BLaER1 (cell line): ENCODE measurements at regions not wholly inside any gene's neighbourhood (a gene's known extent, or its start where the extent isn't known, plus 50 kb on each side); places are given as distances from the start of the nearest gene placed in this dataset.

ENCODE experiments used
- H3K27ac ChIP-seq: shearing (Covaris generic); formaldehyde crosslinking; 2 replicates; pipeline ENCODE4 v1.8.1; 2022
- H3K27me3 ChIP-seq: shearing (Covaris generic); formaldehyde crosslinking; 2 replicates; pipeline ENCODE4 v1.8.1; 2022
- H3K36me3 ChIP-seq: shearing (Covaris generic); formaldehyde crosslinking; 2 replicates; pipeline ENCODE4 v1.8.1; 2022
- H3K4me1 ChIP-seq: shearing (Covaris generic); formaldehyde crosslinking; 2 replicates; pipeline ENCODE4 v1.8.1; 2022
- H3K4me2 ChIP-seq: shearing (Covaris generic); formaldehyde crosslinking; 2 replicates; pipeline ENCODE4 v1.8.1; 2022
- H3K4me3 ChIP-seq: shearing (Covaris generic); formaldehyde crosslinking; 2 replicates; pipeline ENCODE4 v1.8.1; 2022
- H3K9ac ChIP-seq: shearing (Covaris generic); formaldehyde crosslinking; 2 replicates; pipeline ENCODE4 v1.8.1; 2022
- H3K9me3 ChIP-seq: shearing (Covaris generic); formaldehyde crosslinking; 2 replicates; pipeline ENCODE4 v1.8.1; 2022
- H4K20me1 ChIP-seq: shearing (Covaris generic); formaldehyde crosslinking; 2 replicates; pipeline ENCODE4 v1.8.1; 2022
- Cebpa-rat ChIP-seq: shearing (Covaris generic); IDR thresholded peaks from 2 replicates; pipeline ENCODE4 v1.8.1; 2022

- Histone ChIP-seq H3K9ac (no peak overlapping the region), H3K9me3 (no peaks in the 10 kb centered on the region), H3K4me3 (no peak overlapping the region), H3K27me3 (no peaks in the 10 kb centered on the region), H3K4me2 (no peak overlapping the region), H4K20me1 (no peaks in the 10 kb centered on the region; the same call in 1 of the 2 replicates), H3K4me1 (no peaks in the 10 kb centered on the region), H3K27ac (no peak overlapping the region), H3K36me3 (no peaks in the 10 kb centered on the region)
- TF ChIP-seq Cebpa-rat: no peak
Measured at GRCh38 chr4:111937368-111937767, 207.9 kb upstream of the FAM241A start.

DNA sequence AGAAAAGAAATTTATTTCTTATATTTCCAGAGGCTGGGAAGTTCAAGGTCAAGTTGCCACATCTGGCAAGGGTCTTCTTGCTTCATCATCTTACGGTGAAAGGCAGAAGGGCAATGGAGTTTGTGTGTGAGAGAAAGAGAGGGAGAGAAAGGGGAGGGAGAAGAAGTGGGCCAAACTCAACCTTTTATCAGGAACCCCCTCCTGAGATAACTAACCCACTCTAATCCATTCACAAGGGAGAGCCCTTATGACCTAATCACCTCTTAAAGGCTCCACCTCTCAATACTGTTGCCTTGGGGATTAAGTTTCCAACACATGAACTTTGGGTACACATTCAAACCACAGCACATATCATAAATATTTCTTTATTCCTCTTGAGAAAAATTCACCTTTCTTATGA, 203.3 kb upstream of the FAM241A start:
- Histone ChIP-seq H3K27me3 (no peaks in the 10 kb centered on the region), H3K27ac (no peak overlapping the region), H4K20me1 (peaks cover 8% of the 10 kb centered on the region; the same call in 1 of the 2 replicates), H3K4me1 (no peaks in the 10 kb centered on the region), H3K9me3 (no peaks in the 10 kb centered on the region), H3K36me3 (no peaks in the 10 kb centered on the region), H3K9ac (no peak overlapping the region), H3K4me3 (no peak overlapping the region), H3K4me2 (no peak overlapping the region)
- TF ChIP-seq Cebpa-rat: no peak

DNA sequence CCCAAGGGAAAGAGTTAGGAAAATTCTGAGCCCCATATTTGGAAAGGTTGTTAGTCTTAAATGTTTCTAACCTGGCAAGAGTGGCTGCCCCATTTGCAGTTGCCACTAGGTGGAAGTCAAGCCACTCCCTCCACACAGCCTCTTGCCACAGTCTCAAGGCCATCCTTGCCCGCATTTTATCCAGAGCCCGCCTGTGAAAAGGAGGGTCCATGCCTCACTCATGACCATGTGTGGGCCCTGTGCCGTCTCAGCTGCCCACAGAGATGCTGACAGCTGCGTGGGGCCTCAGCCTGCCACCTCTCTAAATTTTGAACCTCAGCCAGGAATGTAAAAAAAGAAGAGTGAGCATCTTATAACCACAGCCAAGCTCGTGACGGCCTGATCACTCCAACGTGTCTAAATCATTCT, 201.5 kb upstream of the FAM241A start:
- Histone ChIP-seq H3K4me3 (no peak overlapping the region), H3K36me3 (no peaks in the 10 kb centered on the region), H3K4me1 (no peaks in the 10 kb centered on the region), H3K27ac (no peak overlapping the region), H3K9me3 (no peaks in the 10 kb centered on the region), H3K27me3 (no peaks in the 10 kb centered on the region), H3K9ac (no peak overlapping the region), H3K4me2 (no peak overlapping the region), H4K20me1 (peaks cover 8% of the 10 kb centered on the region; the same call in 1 of the 2 replicates)
- no peak for TF ChIP-seq Cebpa-rat

GRCh38 chr4:111945014-111945413, 200.2 kb upstream of the FAM241A start:
- Histone ChIP-seq H3K4me3 (no peak overlapping the region), H3K4me2 (no peak overlapping the region), H3K9ac (no peak overlapping the region), H3K27ac (no peak overlapping the region), H3K27me3 (no peaks in the 10 kb centered on the region), H3K9me3 (no peaks in the 10 kb centered on the region), H3K36me3 (no peaks in the 10 kb centered on the region), H4K20me1 (peaks cover 8% of the 10 kb centered on the region; the same call in 1 of the 2 replicates), H3K4me1 (no peaks in the 10 kb centered on the region)
- TF ChIP-seq Cebpa-rat: no peak

DNA sequence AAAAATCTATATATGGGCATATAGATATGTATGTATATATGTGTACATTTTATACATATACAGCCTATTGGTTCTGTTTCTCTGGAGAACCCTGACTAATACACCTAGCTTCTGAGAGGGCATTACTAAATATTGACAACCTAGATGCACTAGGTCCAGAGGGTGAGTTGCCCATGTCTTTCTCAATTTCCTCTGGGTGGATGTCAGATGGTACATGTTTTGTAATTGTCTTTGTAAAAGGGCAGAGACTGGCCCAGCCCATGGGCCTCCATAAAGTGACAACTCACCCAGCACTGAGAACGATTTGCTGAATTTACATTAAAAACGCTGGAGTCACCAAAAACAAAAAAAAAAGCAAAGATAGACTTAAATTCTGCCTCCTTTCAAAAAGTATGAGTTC, 198.5 kb upstream of the FAM241A start:
- Histone ChIP-seq H4K20me1 (peaks cover 8% of the 10 kb centered on the region; the same call in 1 of the 2 replicates), H3K27ac (no peak overlapping the region), H3K9ac (no peak overlapping the region), H3K4me1 (no peaks in the 10 kb centered on the region), H3K4me2 (no peak overlapping the region), H3K9me3 (no peaks in the 10 kb centered on the region), H3K27me3 (no peaks in the 10 kb centered on the region), H3K36me3 (no peaks in the 10 kb centered on the region), H3K4me3 (no peak overlapping the region)
- TF ChIP-seq Cebpa-rat: no peak

GRCh38 chr4:111952688-111953087, 192.6 kb upstream of the FAM241A start:
- Histone ChIP-seq H3K9ac (no peak overlapping the region), H3K27ac (no peak overlapping the region)
- TF ChIP-seq Cebpa-rat: no peak

DNA sequence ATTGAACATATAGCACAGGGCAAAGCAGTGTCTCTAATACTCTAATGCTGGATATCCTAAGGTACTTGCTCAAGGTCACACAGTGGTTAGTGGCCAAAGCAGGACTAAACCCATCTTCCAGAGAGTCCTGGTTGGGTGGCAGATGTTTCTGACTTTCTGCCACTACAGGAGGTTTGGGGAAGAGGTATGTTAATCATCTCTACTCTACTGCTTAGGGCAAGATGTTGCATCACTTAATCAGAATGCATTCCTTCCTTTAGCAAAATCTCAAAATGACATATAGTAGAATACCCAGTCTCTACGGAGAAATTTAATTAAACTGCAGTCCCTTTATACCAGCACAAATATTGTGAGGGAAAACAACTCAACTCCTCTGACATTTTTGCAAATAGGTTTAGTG, 190.7 kb upstream of the FAM241A start:
- H3K36me3 ChIP-seq: no peaks in the 10 kb centered on the region
- no peak overlapping the region for H3K9ac ChIP-seq
- no peak overlapping the region for H3K27ac ChIP-seq
- no peak overlapping the region for H3K4me3 ChIP-seq
- H3K9me3 ChIP-seq: no peaks in the 10 kb centered on the region
- TF ChIP-seq Cebpa-rat: no peak
- no peaks in the 10 kb centered on the region for H4K20me1 ChIP-seq
- no peak overlapping the region for H3K4me2 ChIP-seq
- no peaks in the 10 kb centered on the region for H3K27me3 ChIP-seq
- no peaks in the 10 kb centered on the region for H3K4me1 ChIP-seq

More at GRCh38 chr4:111952688-111953087, 192.6 kb upstream of the FAM241A start:
- Histone ChIP-seq H3K9me3 (no peaks in the 10 kb centered on the region), H3K4me2 (no peak overlapping the region), H3K27me3 (no peaks in the 10 kb centered on the region), H3K4me1 (no peaks in the 10 kb centered on the region), H3K36me3 (no peaks in the 10 kb centered on the region), H4K20me1 (no peaks in the 10 kb centered on the region), H3K4me3 (no peak overlapping the region)

GRCh38 chr4:111955001-111955400, 190.3 kb upstream of the FAM241A start:
- no peaks in the 10 kb centered on the region for H4K20me1 ChIP-seq
- no peaks in the 10 kb centered on the region for H3K9me3 ChIP-seq
- TF ChIP-seq Cebpa-rat: no peak

DNA sequence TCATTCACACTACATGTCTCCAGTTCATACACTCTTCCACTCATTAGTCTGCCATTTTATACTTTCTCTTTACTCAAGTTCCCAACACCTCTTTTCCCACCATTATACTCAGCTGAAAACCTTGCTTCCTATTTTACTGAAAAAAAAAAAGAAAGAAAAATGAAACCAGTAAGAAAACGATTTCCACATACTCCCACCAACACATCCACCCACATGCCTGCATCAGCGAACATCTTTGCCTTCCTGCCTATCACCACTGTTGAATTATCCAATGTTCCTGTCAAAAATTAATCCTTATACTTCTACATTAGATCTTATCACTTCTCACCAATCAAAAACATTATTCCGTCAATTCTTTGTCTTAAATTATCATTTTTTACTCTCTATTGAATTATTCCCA, 188.1 kb upstream of the FAM241A start:
- Histone ChIP-seq H3K27me3 (no peaks in the 10 kb centered on the region), H3K9me3 (no peaks in the 10 kb centered on the region), H3K4me1 (peaks cover 15% of the 10 kb centered on the region), H3K36me3 (no peaks in the 10 kb centered on the region), H3K4me2 (no peak overlapping the region), H3K27ac (no peak overlapping the region), H4K20me1 (no peaks in the 10 kb centered on the region), H3K4me3 (no peak overlapping the region), H3K9ac (no peak overlapping the region)
- no peak for TF ChIP-seq Cebpa-rat

More at GRCh38 chr4:111955001-111955400, 190.3 kb upstream of the FAM241A start:
- Histone ChIP-seq H3K9ac (no peak overlapping the region), H3K27ac (no peak overlapping the region), H3K4me3 (no peak overlapping the region), H3K4me2 (no peak overlapping the region), H3K36me3 (no peaks in the 10 kb centered on the region), H3K27me3 (no peaks in the 10 kb centered on the region), H3K4me1 (peaks cover 3% of the 10 kb centered on the region)

GRCh38 chr4:111957997-111958396, 187.3 kb upstream of the FAM241A start:
- Histone ChIP-seq H3K27me3 (no peaks in the 10 kb centered on the region), H3K36me3 (no peaks in the 10 kb centered on the region), H3K9me3 (no peaks in the 10 kb centered on the region), H3K4me1 (peaks cover 15% of the 10 kb centered on the region), H3K27ac (no peak overlapping the region), H3K4me3 (no peak overlapping the region), H4K20me1 (no peaks in the 10 kb centered on the region), H3K4me2 (no peak overlapping the region), H3K9ac (no peak overlapping the region)
- TF ChIP-seq Cebpa-rat: no peak

- H4K20me1 ChIP-seq: no peaks in the 10 kb centered on the region
- H3K9ac ChIP-seq: no peak overlapping the region
- no peak overlapping the region for H3K27ac ChIP-seq
- no peak overlapping the region for H3K4me2 ChIP-seq
- no peaks in the 10 kb centered on the region for H3K36me3 ChIP-seq
- TF ChIP-seq Cebpa-rat: no peak
- H3K4me1 ChIP-seq: peaks cover 15% of the 10 kb centered on the region
- no peaks in the 10 kb centered on the region for H3K9me3 ChIP-seq
- no peak overlapping the region for H3K4me3 ChIP-seq
- H3K27me3 ChIP-seq: no peaks in the 10 kb centered on the region
Measured at GRCh38 chr4:111959222-111959621, 186.0 kb upstream of the FAM241A start.
